IMR-90 (cell line): ENCODE measurements at regions not wholly inside any gene's neighbourhood (a gene's known extent, or its start where the extent isn't known, plus 50 kb on each side); places are given as distances from the start of the nearest gene placed in this dataset.

ENCODE experiments used
- ATAC-seq: fragments of 200-7000 bp; cut with Tn5 transposase; 2 replicates; pipeline ENCODE4 v1.9.1; 2020; ENCODE audit warnings: low read depth, mild to moderate bottlenecking, moderate library complexity
- BruUV-seq: library from RNA; stranded (reverse); fragments of 400-500 nt; replicated peaks from 2 replicates; lab custom pipeline; 2021; lab: Mats Ljungman, UMichigan
- CTCF ChIA-PET: fragments of 300-600 bp; formaldehyde crosslinking; extraction: SDS; loops from one replicate; lab custom pipeline; 2021; ENCODE audit warnings: antibody characterized with exemption; lab: Yijun Ruan, JAX
- POLR2A ChIA-PET: fragments of 300-600 bp; sonication (Branson Sonifier 250); formaldehyde crosslinking; loops from one replicate; lab custom pipeline; 2022; ENCODE audit warnings: antibody characterized with exemption; ENCODE audit not compliant: unreplicated experiment; lab: Charles Lee
- DNase-seq: peaks from one replicate; pipeline ENCODE4 v3.0.0; 2013
- H2AFZ ChIP-seq: replicated peaks from 2 replicates; pipeline ENCODE3; 2013; ENCODE audit warnings: low read length, mild to moderate bottlenecking; ENCODE audit not compliant: poor library complexity
- H2AK5ac ChIP-seq: 2 replicates; pipeline ENCODE4 v1.6.1; 2013; ENCODE audit warnings: low read depth, low read length, inconsistent platforms
- H2AK9ac ChIP-seq: replicated peaks from 2 replicates; pipeline ENCODE3; 2013; ENCODE audit warnings: mild to moderate bottlenecking, low read depth, low read length, moderate library complexity; ENCODE audit not compliant: poor library complexity
- H2BK120ac ChIP-seq: 2 replicates; pipeline ENCODE4 v1.6.1; 2013; ENCODE audit warnings: low read depth, low read length, inconsistent platforms
- H2BK15ac ChIP-seq: 3 replicates; pipeline ENCODE4 v1.6.1; 2013; ENCODE audit warnings: low read depth, low read length, inconsistent platforms
- H2BK20ac ChIP-seq: 2 replicates; pipeline ENCODE4 v1.6.1; 2013; ENCODE audit warnings: low read depth, mild to moderate bottlenecking, inconsistent platforms, low read length, moderate library complexity
- H2BK5ac ChIP-seq: 2 replicates; pipeline ENCODE4 v1.6.1; 2013; ENCODE audit warnings: mild to moderate bottlenecking, low read depth, low read length, inconsistent platforms; ENCODE audit not compliant: poor library complexity, severe bottlenecking
- H3K14ac ChIP-seq: replicated peaks from 2 replicates; pipeline ENCODE4 v1.6.1; 2013; ENCODE audit warnings: low read depth, low read length, inconsistent platforms
- H3K18ac ChIP-seq: 2 replicates; pipeline ENCODE4 v1.6.1; 2013; ENCODE audit warnings: low read depth, low read length, control low read depth
- H3K23ac ChIP-seq: 2 replicates; pipeline ENCODE4 v1.6.1; 2013; ENCODE audit warnings: low read depth, low read length, inconsistent platforms
- H3K27ac ChIP-seq: 2 replicates; pipeline ENCODE4 v1.5.1; 2013; ENCODE audit warnings: mild to moderate bottlenecking, control low read depth, low read length; ENCODE audit not compliant: insufficient read depth
- H3K27me3 ChIP-seq: 2 replicates; pipeline ENCODE4 v1.6.1; 2013; ENCODE audit warnings: low read length; ENCODE audit not compliant: control insufficient read depth, insufficient read depth
- H3K36me3 ChIP-seq: 2 replicates; pipeline ENCODE4 v1.6.1; 2013; ENCODE audit warnings: low read length, mixed read lengths; ENCODE audit not compliant: control insufficient read depth, insufficient read depth
- H3K4ac ChIP-seq: 2 replicates; pipeline ENCODE4 v1.6.1; 2013; ENCODE audit warnings: low read depth, low read length, inconsistent platforms
- H3K4me1 ChIP-seq: 2 replicates; pipeline ENCODE4 v1.6.1; 2013; ENCODE audit warnings: low read length, mixed read lengths; ENCODE audit not compliant: control insufficient read depth, insufficient read depth
- H3K4me2 ChIP-seq: 2 replicates; pipeline ENCODE4 v1.6.1; 2013; ENCODE audit warnings: low read depth, mild to moderate bottlenecking, control low read depth, low read length, moderate library complexity
- H3K4me3 ChIP-seq: 2 replicates; pipeline ENCODE4 v1.5.1; 2013; ENCODE audit warnings: low read depth, mild to moderate bottlenecking, control low read depth, low read length, moderate library complexity; ENCODE audit not compliant: insufficient read depth
- H3K56ac ChIP-seq: 2 replicates; pipeline ENCODE4 v1.6.1; 2013; ENCODE audit warnings: low read length, inconsistent platforms; ENCODE audit not compliant: insufficient read depth; ENCODE audit errors: extremely low read depth
- H3K79me1 ChIP-seq, 2 experiments: 2 replicates each; pipeline ENCODE4 v1.6.1; 2013; ENCODE audit warnings: low read length in 2 of 2, inconsistent platforms in 1 of 2, low read depth in 1 of 2
- H3K9ac ChIP-seq: 2 replicates; pipeline ENCODE4 v1.6.1; 2013; ENCODE audit warnings: low read depth, low read length, control low read depth
- H3K9me1 ChIP-seq: 2 replicates; pipeline ENCODE4 v1.6.1; 2013; ENCODE audit warnings: low read length, inconsistent platforms; ENCODE audit not compliant: insufficient read depth
- H3K9me3 ChIP-seq: 2 replicates; pipeline ENCODE4 v1.6.1; 2013; ENCODE audit warnings: low read length; ENCODE audit not compliant: control insufficient read depth, insufficient read depth
- H4K20me1 ChIP-seq: 2 replicates; pipeline ENCODE4 v1.6.1; 2013; ENCODE audit warnings: low read length, inconsistent platforms; ENCODE audit not compliant: insufficient read depth
- H4K5ac ChIP-seq: 2 replicates; pipeline ENCODE4 v1.6.1; 2013; ENCODE audit warnings: mild to moderate bottlenecking, low read depth, low read length, control low read depth
- H4K8ac ChIP-seq, 2 experiments: 2 replicates each; pipeline ENCODE4 v1.6.1; 2013; ENCODE audit warnings: low read depth in 2 of 2, low read length in 2 of 2, control low read depth in 1 of 2, inconsistent platforms in 1 of 2
- H4K91ac ChIP-seq: 2 replicates; pipeline ENCODE4 v1.6.1; 2013; ENCODE audit warnings: low read depth, low read length, inconsistent platforms; ENCODE audit not compliant: insufficient read depth
- ELK1 ChIP-seq: fragments of 150-350 bp; IDR thresholded peaks from 2 replicates; pipeline ENCODE4 v1.6.1; 2016; ENCODE audit warnings: low read depth, mild to moderate bottlenecking, low read length, moderate library complexity, borderline replicate concordance
- MAFK ChIP-seq: IDR thresholded peaks from 2 replicates; pipeline ENCODE4 v1.6.1; 2012; ENCODE audit warnings: low read depth, low read length, improper control_type of control experiment
- MXI1 ChIP-seq: IDR thresholded peaks from 2 replicates; pipeline ENCODE4 v1.6.1; 2012; ENCODE audit warnings: low read depth, mild to moderate bottlenecking, low read length, moderate library complexity, borderline replicate concordance
- NFE2L2 ChIP-seq: fragments of 150-350 bp; IDR thresholded peaks from 2 replicates; pipeline ENCODE4 v1.6.1; 2016; ENCODE audit warnings: low read depth, mild to moderate bottlenecking, low read length
- RAD21 ChIP-seq: IDR thresholded peaks from 2 replicates; pipeline ENCODE4 v1.6.1; 2012; ENCODE audit warnings: low read length, improper control_type of control experiment
- RCOR1 ChIP-seq: IDR thresholded peaks from 2 replicates; pipeline ENCODE4 v1.6.1; 2012; ENCODE audit warnings: mild to moderate bottlenecking, low read length, improper control_type of control experiment; ENCODE audit not compliant: insufficient replicate concordance
- SMC3 ChIP-seq: fragments of 150-350 bp; IDR thresholded peaks from 2 replicates; pipeline ENCODE4 v1.6.1; 2016; ENCODE audit warnings: low read depth, mild to moderate bottlenecking, antibody characterized with exemption, low read length, moderate library complexity
- WGBS, 2 experiments: methylation state at CpG; one replicate each; pipeline versions ENCODE4 v1.1.5 to v1.1.7; 2013; ENCODE audit warnings: missing lambda C conversion rate in 2 of 2; ENCODE audit not compliant: insufficient read length in 1 of 2; ENCODE audit errors: extremely low coverage in 2 of 2; 5-methylcytosine and 5-hydroxymethylcytosine counted together
- dilution Hi-C: fragments of 300-500 bp; cut with HindIII; formaldehyde crosslinking; loops from one replicate; pipeline ENCODE4 v1.14.3; 2018; ENCODE audit warnings: low sequenced_read_pairs; ENCODE audit not compliant: unreplicated experiment
- in situ Hi-C: fragments of 300-500 bp; cut with MboI; formaldehyde crosslinking; loops from 3 replicates; pipeline ENCODE4 v1.14.3; 2019; ENCODE audit warnings: low sequenced_read_pairs, inconsistent platforms, mixed read lengths
- intact Hi-C: fragments of 100-400 bp; cut with micrococcal nuclease; formaldehyde crosslinking; loops from 2 replicates; pipeline ENCODE4 v1.10.0; 2022

GRCh38 chr4:148643851-148644250 is 201.6 kb upstream of the NR3C2 start:
- BruUV-seq: no TSS peak
- Histone ChIP-seq H2AFZ (no peak overlapping the region), H2BK15ac (no peak overlapping the region), H4K5ac (no peak overlapping the region), H3K56ac (no peak overlapping the region), H2BK5ac (no peak overlapping the region), H2AK9ac (no peak overlapping the region), H2BK120ac (no peak overlapping the region), H3K4me2 (no peak overlapping the region), H3K4ac (no peak overlapping the region), H3K27me3 (no peaks in the 10 kb centered on the region), H3K4me1 (no peaks in the 10 kb centered on the region), H3K4me3 (no peak overlapping the region), H2BK20ac (no peak overlapping the region), H3K14ac (no peak overlapping the region), H3K79me1 (no peaks in the 10 kb centered on the region), H3K36me3 (no peaks in the 10 kb centered on the region), H3K9me3 (peaks cover 2% of the 10 kb centered on the region; the same call in 1 of the 2 replicates), H3K27ac (no peak overlapping the region), H4K8ac (no peak overlapping the region), H3K18ac (no peak overlapping the region), H2AK5ac (no peak overlapping the region), H3K9me1 (no peaks in the 10 kb centered on the region), H4K91ac (no peak overlapping the region), H3K9ac (no peak overlapping the region), H3K23ac (no peak overlapping the region), H4K20me1 (no peaks in the 10 kb centered on the region)
- DNase-seq: no peak
- ATAC-seq: no peak
- in situ Hi-C loops (no loop called here), intact Hi-C loops (no loop called here), dilution Hi-C loops (no loop called here)
- ChIA-PET CTCF (no interaction called here), POLR2A (no interaction called here)
- no CpG with 5 or more reads among the region's 2 CpGs for WGBS, 2 experiments
- no peak for TF ChIP-seq SMC3
- TF ChIP-seq RCOR1: no peak
- no peak for TF ChIP-seq MXI1
- TF ChIP-seq RAD21: no peak
- no peak for TF ChIP-seq NFE2L2
- TF ChIP-seq MAFK: no peak
- no peak for TF ChIP-seq ELK1
